Body of pancreas (tissue), 4 donors: ENCODE measurements at regions not wholly inside any gene's neighbourhood (a gene's known extent, or its start where the extent isn't known, plus 50 kb on each side); places are given as distances from the start of the nearest gene placed in this dataset.

Experiments used
- ATAC-seq: fragments of 150-250 bp; one replicate; pipeline ENCODE4 v1.9.1; 2016
- DNase-seq, 4 donors: peaks; one replicate each; pipeline ENCODE4 v3.0.0-alpha.2; 2019
- H3K27ac ChIP-seq, 4 donors: fragments of 200-600 bp; sonication (generic); 1 replicate in 3 of 4; 2 replicates in 1 of 4; pipeline versions ENCODE4 v1.5.1 to v1.6.1; 2016 to 2019; ENCODE audit warnings: mild to moderate bottlenecking in 1 of 4, mixed read lengths in 1 of 4, moderate library complexity in 1 of 4
- H3K27me3 ChIP-seq, 2 donors: fragments of 200-600 bp; sonication (generic); one replicate each; pipeline ENCODE4 v1.6.0; 2016; ENCODE audit warnings: mild to moderate bottlenecking in 1 of 2
- H3K36me3 ChIP-seq, 2 donors: fragments of 200-600 bp; sonication (generic); replicated peaks in 1 of 2; 2 replicates each; pipeline ENCODE4 v1.5.1; 2016; ENCODE audit warnings: low read depth in 2 of 2; ENCODE audit not compliant: insufficient read depth in 1 of 2
- H3K4me1 ChIP-seq: fragments of 200-600 bp; sonication (generic); one replicate; pipeline ENCODE4 v1.6.0; 2016
- H3K4me3 ChIP-seq, 2 donors: fragments of 200-600 bp; sonication (generic); 1 replicate in 1 of 2; 2 replicates in 1 of 2; pipeline ENCODE4 v1.5.1; 2016 to 2019
- H3K9me3 ChIP-seq, 3 donors: fragments of 200-600 bp; sonication (generic); 1 replicate in 2 of 3; 2 replicates in 1 of 3; pipeline ENCODE4 v1.5.1; 2016
- POLR2A ChIP-seq, 3 donors: fragments of 450-650 bp; IDR thresholded peaks; one replicate each; pipeline ENCODE4 v1.6.1; 2016; ENCODE audit warnings: antibody characterized with exemption in 3 of 3, mild to moderate bottlenecking in 2 of 3
- WGBS, 2 donors: methylation state at CpG; one replicate each; pipeline ENCODE4 v1.1.5; 2017; 5-methylcytosine and 5-hydroxymethylcytosine counted together
- intact Hi-C: fragments of 100-400 bp; cut with DNase I; formaldehyde crosslinking; loops from one replicate; pipeline ENCODE4 v1.15.1; 2023
- TF ChIP-seq, protein P1 (sequence below), 7 experiments: fragments of 450-650 bp in 4 of 7; fragments of 200-600 bp in 3 of 7; sonication (generic) in 3 of 7; IDR thresholded peaks; one replicate each; pipeline ENCODE4 v1.5.1; 2016 to 2019; ENCODE audit warnings: antibody characterized with exemption in 7 of 7

DNA sequence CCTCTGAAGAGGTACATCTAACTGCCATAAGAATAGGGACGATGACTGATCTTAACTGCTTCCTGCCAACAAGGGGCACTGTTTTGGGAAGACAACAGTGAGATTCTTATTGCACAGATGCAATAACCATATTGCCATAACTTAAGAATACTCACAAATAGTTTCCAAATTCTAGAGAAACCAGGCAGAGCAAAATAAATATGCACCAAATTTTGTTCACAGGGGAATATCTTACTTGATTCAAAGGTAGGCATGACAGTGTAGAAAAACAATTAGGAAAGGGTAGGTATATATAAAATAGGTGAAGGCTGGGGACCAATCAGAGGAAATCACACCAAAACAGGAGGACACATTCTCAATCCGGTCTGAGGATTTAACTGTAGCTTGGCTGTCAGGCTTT, 49.9 kb upstream of the CST7 start:
- TF ChIP-seq, protein P1, sequence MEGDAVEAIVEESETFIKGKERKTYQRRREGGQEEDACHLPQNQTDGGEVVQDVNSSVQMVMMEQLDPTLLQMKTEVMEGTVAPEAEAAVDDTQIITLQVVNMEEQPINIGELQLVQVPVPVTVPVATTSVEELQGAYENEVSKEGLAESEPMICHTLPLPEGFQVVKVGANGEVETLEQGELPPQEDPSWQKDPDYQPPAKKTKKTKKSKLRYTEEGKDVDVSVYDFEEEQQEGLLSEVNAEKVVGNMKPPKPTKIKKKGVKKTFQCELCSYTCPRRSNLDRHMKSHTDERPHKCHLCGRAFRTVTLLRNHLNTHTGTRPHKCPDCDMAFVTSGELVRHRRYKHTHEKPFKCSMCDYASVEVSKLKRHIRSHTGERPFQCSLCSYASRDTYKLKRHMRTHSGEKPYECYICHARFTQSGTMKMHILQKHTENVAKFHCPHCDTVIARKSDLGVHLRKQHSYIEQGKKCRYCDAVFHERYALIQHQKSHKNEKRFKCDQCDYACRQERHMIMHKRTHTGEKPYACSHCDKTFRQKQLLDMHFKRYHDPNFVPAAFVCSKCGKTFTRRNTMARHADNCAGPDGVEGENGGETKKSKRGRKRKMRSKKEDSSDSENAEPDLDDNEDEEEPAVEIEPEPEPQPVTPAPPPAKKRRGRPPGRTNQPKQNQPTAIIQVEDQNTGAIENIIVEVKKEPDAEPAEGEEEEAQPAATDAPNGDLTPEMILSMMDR (IDR thresholded peaks at IDR 0.05), result no peak
- no peak for TF ChIP-seq POLR2A (IDR thresholded peaks at IDR 0.05)
- DNase-seq (no peak), ATAC-seq (no peak)
- H3K27me3 ChIP-seq, result no peaks in the 10 kb centered on the region
- WGBS, 2 donors, result 70 to 83% methylated on average over 2 of the region's 2 CpGs
- H3K27ac ChIP-seq, result no peak overlapping the region
- H3K36me3 ChIP-seq, result no peaks in the 10 kb centered on the region
- intact Hi-C loops, result no loop called here
- H3K9me3 ChIP-seq, result peaks cover 0 to 15% (median 0%) of the 10 kb centered on the region in 3 donors
- H3K4me3 ChIP-seq, result no peak overlapping the region
- no peaks in the 10 kb centered on the region for H3K4me1 ChIP-seq
